T-cell (primary cell): ENCODE measurements at regions not wholly inside any gene's neighbourhood (a gene's known extent, or its start where the extent isn't known, plus 50 kb on each side); places are given as distances from the start of the nearest gene placed in this dataset.

Source experiments
- ATAC-seq, 4 experiments: fragments of 200-7000 bp in 3 of 4; fragments of 150-1000 bp in 1 of 4; cut with Tn5 transposase; replicated peaks in 1 of 4; 1 replicate in 3 of 4; 2 replicates in 1 of 4; pipeline ENCODE4 v1.10.0; 2021; ENCODE audit warnings: moderate library complexity in 3 of 4, mild to moderate bottlenecking in 2 of 4, moderate number of reproducible peaks in 1 of 4
- CTCF ChIA-PET, 2 donors: fragments of 300-600 bp; sonication (Branson Sonifier 250); formaldehyde crosslinking; loops; one replicate each; lab custom pipeline; 2022; ENCODE audit warnings: antibody characterized with exemption in 2 of 2; lab: Charles Lee
- POLR2A ChIA-PET, 2 donors: fragments of 300-600 bp; sonication (Branson Sonifier 250); formaldehyde crosslinking; loops; one replicate each; lab custom pipeline; 2022; ENCODE audit warnings: antibody characterized with exemption in 2 of 2; lab: Charles Lee
- DNase-seq, 35 experiments: peaks; one replicate each; pipeline versions ENCODE4 v3.0.0 to v3.0.0-alpha.2; 2013 to 2023
- H3K27ac ChIP-seq: one replicate; pipeline ENCODE4 v1.5.1; 2013; ENCODE audit warnings: low read length
- H3K27me3 ChIP-seq, 2 experiments: replicated peaks in 1 of 2; 1 replicate in 1 of 2; 2 replicates in 1 of 2; pipeline versions ENCODE4 v1.6.1 to v1.7.0; 2013; ENCODE audit warnings: low read length in 1 of 2, mixed read lengths in 1 of 2; ENCODE audit not compliant: control insufficient read depth in 2 of 2, insufficient read depth in 2 of 2; ENCODE audit errors: extremely low read depth in 1 of 2
- H3K36me3 ChIP-seq, 2 donors: 1 replicate in 1 of 2; 2 replicates in 1 of 2; pipeline versions ENCODE4 v1.6.1 to v1.7.0; 2013; ENCODE audit warnings: low read length in 1 of 2; ENCODE audit not compliant: control insufficient read depth in 2 of 2, insufficient read depth in 1 of 2; ENCODE audit errors: extremely low read depth in 1 of 2
- H3K4me1 ChIP-seq, 2 experiments: 1 replicate in 1 of 2; 2 replicates in 1 of 2; pipeline versions ENCODE4 v1.6.1 to v1.7.0; 2013; ENCODE audit warnings: low read length in 2 of 2, mixed read lengths in 1 of 2; ENCODE audit not compliant: insufficient read depth in 2 of 2, control insufficient read depth in 1 of 2; ENCODE audit errors: extremely low read depth in 1 of 2
- H3K4me3 ChIP-seq, 2 donors: 1 replicate in 1 of 2; 2 replicates in 1 of 2; pipeline versions ENCODE4 v1.5.1 to v1.7.0; 2013; ENCODE audit warnings: mild to moderate bottlenecking in 2 of 2, low read length in 1 of 2, moderate library complexity in 1 of 2; ENCODE audit not compliant: control insufficient read depth in 1 of 2; ENCODE audit errors: extremely low read depth in 1 of 2
- H3K9me3 ChIP-seq: 2 replicates; pipeline ENCODE4 v1.7.0; 2013
- H3K27ac Mint-ChIP-seq, 2 donors: one replicate each; pipeline ENCODE4 v1.8.0; 2020 to 2021; ENCODE audit warnings: mild to moderate bottlenecking in 2 of 2, mixed read lengths in 2 of 2
- H3K27me3 Mint-ChIP-seq, 2 donors: one replicate each; pipeline ENCODE4 v1.8.0; 2021 to 2022; ENCODE audit warnings: mixed read lengths in 2 of 2
- H3K36me3 Mint-ChIP-seq: one replicate; pipeline ENCODE4 v1.8.0; 2021; ENCODE audit warnings: mixed read lengths
- H3K4me1 Mint-ChIP-seq, 3 donors: one replicate each; pipeline ENCODE4 v1.8.0; 2020 to 2022; ENCODE audit warnings: mixed read lengths in 3 of 3, mild to moderate bottlenecking in 1 of 3
- H3K4me3 Mint-ChIP-seq, 3 donors: one replicate each; pipeline ENCODE4 v1.8.0; 2020 to 2022; ENCODE audit warnings: mild to moderate bottlenecking in 3 of 3, mixed read lengths in 3 of 3, moderate library complexity in 3 of 3
- H3K9me3 Mint-ChIP-seq, 3 donors: one replicate each; pipeline ENCODE4 v1.8.0; 2020 to 2022; ENCODE audit warnings: mixed read lengths in 3 of 3
- WGBS: methylation state at CpG from one replicate; pipeline ENCODE4 v1.1.5; 2013; ENCODE audit warnings: missing lambda C conversion rate; ENCODE audit not compliant: insufficient coverage; 5-methylcytosine and 5-hydroxymethylcytosine counted together

- Histone ChIP-seq H3K4me1 (no peaks in the 10 kb centered on the region), H3K9me3 (no peaks in the 10 kb centered on the region), H3K4me3 (no peak overlapping the region), H3K27ac (no peak overlapping the region), H3K27me3 (peaks cover 0 to 9% of the 10 kb centered on the region in 2 experiments), H3K36me3 (no peaks in the 10 kb centered on the region)
- no peak overlapping the region for H3K27ac Mint-ChIP-seq
- H3K4me3 Mint-ChIP-seq, result no peak overlapping the region
- DNase-seq (no peak), ATAC-seq (no peak)
- ChIA-PET CTCF (no interaction called here), POLR2A (no interaction called here)
- H3K27me3 Mint-ChIP-seq, result peaks cover 5 to 19% of the 10 kb centered on the region in 2 donors
- H3K9me3 Mint-ChIP-seq, result no peaks in the 10 kb centered on the region
- H3K4me1 Mint-ChIP-seq, result no peaks in the 10 kb centered on the region
- WGBS, result 85% methylated on average over 6 of the region's 6 CpGs
- H3K36me3 Mint-ChIP-seq, result no peaks in the 10 kb centered on the region
Observed at GRCh38 chr18:24831081-24831480, 370.6 kb downstream of the HRH4 start.

GRCh38 chr18:24831871-24832665, 371.6 kb downstream of the HRH4 start:
- no peaks in the 10 kb centered on the region for H3K36me3 Mint-ChIP-seq
- no peaks in the 10 kb centered on the region for H3K4me1 Mint-ChIP-seq
- ChIA-PET POLR2A (no interaction called here), CTCF (no interaction called here)
- H3K9me3 Mint-ChIP-seq, result no peaks in the 10 kb centered on the region
- peaks cover 5 to 19% of the 10 kb centered on the region in 2 donors for H3K27me3 Mint-ChIP-seq
- 8% methylated on average over 2 of the region's 11 CpGs for WGBS
- Histone ChIP-seq H3K9me3 (no peaks in the 10 kb centered on the region), H3K4me1 (no peaks in the 10 kb centered on the region), H3K4me3 (no peak overlapping the region), H3K27ac (no peak overlapping the region), H3K27me3 (peaks cover 0 to 9% of the 10 kb centered on the region in 2 experiments), H3K36me3 (no peaks in the 10 kb centered on the region)
- DNase-seq (no peak), ATAC-seq (no peak)
- H3K27ac Mint-ChIP-seq, result no peak overlapping the region
- H3K4me3 Mint-ChIP-seq, result no peak overlapping the region

- Histone ChIP-seq H3K27me3 (peaks cover 0 to 9% of the 10 kb centered on the region in 2 experiments), H3K36me3 (no peaks in the 10 kb centered on the region), H3K4me3 (no peak overlapping the region), H3K4me1 (no peaks in the 10 kb centered on the region), H3K27ac (no peak overlapping the region), H3K9me3 (no peaks in the 10 kb centered on the region)
- CTCF ChIA-PET, result no interaction called here
- no peak for DNase-seq
- no peak overlapping the region for H3K4me3 Mint-ChIP-seq
- no peaks in the 10 kb centered on the region for H3K36me3 Mint-ChIP-seq
- H3K9me3 Mint-ChIP-seq, result no peaks in the 10 kb centered on the region
- WGBS, result no CpG with 5 or more reads among the region's 1 CpG
- peaks cover 5 to 16% of the 10 kb centered on the region in 2 donors for H3K27me3 Mint-ChIP-seq
- H3K27ac Mint-ChIP-seq, result no peak overlapping the region
- no peak for ATAC-seq
- no peaks in the 10 kb centered on the region for H3K4me1 Mint-ChIP-seq
- POLR2A ChIA-PET, result no interaction called here
Observed at GRCh38 chr18:24835751-24836150, 375.3 kb downstream of the HRH4 start.

GRCh38 chr18:24837066-24837465, 376.6 kb downstream of the HRH4 start:
- Mint-ChIP-seq H3K9me3 (peaks cover 0 to 5% (median 0%) of the 10 kb centered on the region in 3 donors), H3K27me3 (peaks cover 5 to 22% of the 10 kb centered on the region in 2 donors), H3K4me3 (no peak overlapping the region), H3K36me3 (no peaks in the 10 kb centered on the region), H3K4me1 (no peaks in the 10 kb centered on the region), H3K27ac (no peak overlapping the region)
- DNase-seq (no peak), ATAC-seq (no peak)
- Histone ChIP-seq H3K9me3 (no peaks in the 10 kb centered on the region), H3K36me3 (no peaks in the 10 kb centered on the region), H3K27ac (no peak overlapping the region), H3K27me3 (peaks cover 0 to 2% of the 10 kb centered on the region in 2 experiments), H3K4me3 (no peak overlapping the region), H3K4me1 (no peaks in the 10 kb centered on the region)
- ChIA-PET POLR2A (no interaction called here), CTCF (no interaction called here)
- WGBS, result 89% methylated on average over 1 of the region's 3 CpGs

GRCh38 chr18:24840051-24840450, 379.6 kb downstream of the HRH4 start:
- peaks cover 0 to 2% of the 10 kb centered on the region in 2 experiments for H3K27me3 ChIP-seq
- no peaks in the 10 kb centered on the region for H3K4me1 ChIP-seq
- no peaks in the 10 kb centered on the region for H3K9me3 ChIP-seq
- Mint-ChIP-seq H3K4me1 (no peaks in the 10 kb centered on the region), H3K27me3 (peaks cover 0 to 12% of the 10 kb centered on the region in 2 donors), H3K9me3 (peaks cover 0 to 5% (median 5%) of the 10 kb centered on the region in 3 donors), H3K36me3 (no peaks in the 10 kb centered on the region), H3K4me3 (no peak overlapping the region), H3K27ac (no peak overlapping the region)
- POLR2A ChIA-PET, result no interaction called here
- no CpG with 5 or more reads among the region's 3 CpGs for WGBS
- CTCF ChIA-PET, result no interaction called here
- DNase-seq (no peak), ATAC-seq (no peak)
- no peak overlapping the region for H3K4me3 ChIP-seq
- H3K27ac ChIP-seq, result no peak overlapping the region
- H3K36me3 ChIP-seq, result no peaks in the 10 kb centered on the region

- Histone ChIP-seq H3K36me3 (no peaks in the 10 kb centered on the region), H3K27me3 (peaks cover 0 to 2% of the 10 kb centered on the region in 2 experiments), H3K27ac (no peak overlapping the region), H3K4me3 (no peak overlapping the region), H3K9me3 (no peaks in the 10 kb centered on the region), H3K4me1 (no peaks in the 10 kb centered on the region)
- Mint-ChIP-seq H3K27ac (no peak overlapping the region), H3K4me3 (no peak overlapping the region), H3K27me3 (peaks cover 0 to 16% of the 10 kb centered on the region in 2 donors), H3K36me3 (no peaks in the 10 kb centered on the region), H3K4me1 (no peaks in the 10 kb centered on the region), H3K9me3 (peaks cover 0 to 5% (median 5%) of the 10 kb centered on the region in 3 donors)
- no peak for ATAC-seq
- ChIA-PET CTCF (no interaction called here), POLR2A (interaction anchor here in 1 of 2 donors (0.5 kb wide), 1 partner anchor 477 kb away, joined by 3 read pairs; no protein-coding TSS in a partner anchor)
- no peak for DNase-seq
- 81% methylated on average over 6 of the region's 6 CpGs for WGBS
Observed at GRCh38 chr18:24840640-24841039, 380.2 kb downstream of the HRH4 start.
